Trophoblast cell (in vitro differentiated cells and primary cell): ENCODE measurements at regions not wholly inside any gene's neighbourhood (a gene's known extent, or its start where the extent isn't known, plus 50 kb on each side); places are given as distances from the start of the nearest gene placed in this dataset.
A peak's percentile ranks its signal among the peaks of the same experiment; 100 is the strongest.

ENCODE experiments used
- DNase-seq, 2 donors: peaks; one replicate each; pipeline ENCODE4 v3.0.0-alpha.2; 2016
- H2AFZ ChIP-seq: 2 replicates; pipeline ENCODE4 v1.6.1; 2013; ENCODE audit warnings: low read length, moderate library complexity, mild to moderate bottlenecking; ENCODE audit not compliant: insufficient read depth, poor library complexity
- H2AK5ac ChIP-seq: 2 replicates; pipeline ENCODE4 v1.6.1; 2013; ENCODE audit warnings: mild to moderate bottlenecking, low read length
- H2BK120ac ChIP-seq: 2 replicates; pipeline ENCODE4 v1.6.1; 2013; ENCODE audit warnings: low read length, mild to moderate bottlenecking, moderate library complexity; ENCODE audit not compliant: insufficient read depth, poor library complexity
- H2BK12ac ChIP-seq: 2 replicates; pipeline ENCODE4 v1.6.1; 2013; ENCODE audit warnings: mild to moderate bottlenecking, low read length, moderate library complexity
- H2BK5ac ChIP-seq: 2 replicates; pipeline ENCODE4 v1.6.1; 2013; ENCODE audit warnings: low read length, low read depth, moderate library complexity, mild to moderate bottlenecking; ENCODE audit not compliant: poor library complexity
- H3K14ac ChIP-seq: 2 replicates; pipeline ENCODE4 v1.6.1; 2013; ENCODE audit warnings: mild to moderate bottlenecking, low read length
- H3K18ac ChIP-seq: 2 replicates; pipeline ENCODE4 v1.6.1; 2013; ENCODE audit warnings: mild to moderate bottlenecking, low read length
- H3K23ac ChIP-seq: 2 replicates; pipeline ENCODE4 v1.6.1; 2013; ENCODE audit warnings: low read length
- H3K27ac ChIP-seq: 2 replicates; pipeline ENCODE4 v1.5.1; 2013; ENCODE audit warnings: low read depth, mild to moderate bottlenecking, inconsistent platforms, low read length, moderate library complexity
- H3K27me3 ChIP-seq: 2 replicates; pipeline ENCODE4 v1.6.1; 2013; ENCODE audit warnings: inconsistent platforms, mild to moderate bottlenecking, low read length, moderate library complexity; ENCODE audit not compliant: insufficient read depth
- H3K36me3 ChIP-seq, 2 experiments: 1 replicate in 1 of 2; 2 replicates in 1 of 2; pipeline ENCODE4 v1.6.1; 2013; ENCODE audit warnings: low read length in 2 of 2, mild to moderate bottlenecking in 2 of 2, moderate library complexity in 1 of 2; ENCODE audit not compliant: insufficient read depth in 2 of 2, control insufficient read depth in 1 of 2
- H3K4ac ChIP-seq: 2 replicates; pipeline ENCODE4 v1.6.1; 2013; ENCODE audit warnings: low read depth, mild to moderate bottlenecking, low read length, moderate library complexity
- H3K4me1 ChIP-seq, 2 experiments: 1 replicate in 1 of 2; 2 replicates in 1 of 2; pipeline ENCODE4 v1.6.1; 2013; ENCODE audit warnings: low read length in 2 of 2, mild to moderate bottlenecking in 2 of 2, moderate library complexity in 1 of 2; ENCODE audit not compliant: insufficient read depth in 2 of 2, control insufficient read depth in 1 of 2
- H3K4me2 ChIP-seq: 2 replicates; pipeline ENCODE4 v1.6.1; 2013; ENCODE audit warnings: inconsistent platforms, mild to moderate bottlenecking, low read length, moderate library complexity
- H3K4me3 ChIP-seq: 2 replicates; pipeline ENCODE4 v1.5.1; 2013; ENCODE audit warnings: mild to moderate bottlenecking, low read depth, low read length, inconsistent platforms
- H3K79me1 ChIP-seq: one replicate; pipeline ENCODE4 v1.6.1; 2013; ENCODE audit warnings: low read length
- H3K79me2 ChIP-seq: 2 replicates; pipeline ENCODE4 v1.6.1; 2013; ENCODE audit warnings: low read length, mild to moderate bottlenecking; ENCODE audit not compliant: control insufficient read depth, insufficient read depth, poor library complexity
- H3K9ac ChIP-seq: 2 replicates; pipeline ENCODE4 v1.6.1; 2013; ENCODE audit warnings: mild to moderate bottlenecking, low read length
- H3K9me3 ChIP-seq: 2 replicates; pipeline ENCODE4 v1.6.1; 2013; ENCODE audit warnings: low read depth, mild to moderate bottlenecking, control low read depth, inconsistent platforms, low read length; ENCODE audit not compliant: insufficient read depth
- H4K12ac ChIP-seq: 2 replicates; pipeline ENCODE4 v1.6.1; 2013; ENCODE audit warnings: low read depth, mild to moderate bottlenecking, low read length, moderate library complexity
- H4K8ac ChIP-seq: 2 replicates; pipeline ENCODE4 v1.6.1; 2013; ENCODE audit warnings: low read depth, mild to moderate bottlenecking, low read length, moderate library complexity
- H4K91ac ChIP-seq: one replicate; pipeline ENCODE4 v1.6.1; 2013; ENCODE audit warnings: low read depth, mild to moderate bottlenecking, low read length, moderate library complexity
- WGBS: extraction: QIAGEN DNeasy Blood & Tissue Kit; methylation state at CpG from one replicate; pipeline ENCODE4 v1.1.7; 2013; ENCODE audit warnings: missing lambda C conversion rate; ENCODE audit not compliant: insufficient read length, insufficient coverage; ENCODE audit errors: extremely low coverage; 5-methylcytosine and 5-hydroxymethylcytosine counted together

- Histone ChIP-seq H2AK5ac (no peak overlapping the region), H4K8ac (no peak overlapping the region), H3K4ac (no peak overlapping the region), H4K12ac (no peak overlapping the region), H3K79me2 (no peaks in the 10 kb centered on the region), H2BK5ac (no peak overlapping the region), H3K14ac (no peak overlapping the region), H2BK120ac (no peak overlapping the region), H2AFZ (no peak overlapping the region), H3K4me2 (no peak overlapping the region), H3K18ac (no peak overlapping the region), H3K4me3 (no peak overlapping the region), H3K23ac (no peak overlapping the region), H3K36me3 (no peaks in the 10 kb centered on the region), H2BK12ac (no peak overlapping the region), H3K9ac (no peak overlapping the region), H3K9me3 (no peaks in the 10 kb centered on the region), H3K79me1 (no peaks in the 10 kb centered on the region), H3K27me3 (no peaks in the 10 kb centered on the region), H3K27ac (no peak overlapping the region), H3K4me1 (no peaks in the 10 kb centered on the region), H4K91ac (no peak overlapping the region)
- no CpG with 5 or more reads among the region's 3 CpGs for WGBS
- DNase-seq = no peak
Measured at GRCh38 chr21:21955204-21955603, 957.0 kb downstream of the NCAM2 start.

- no peaks in the 10 kb centered on the region for H3K79me2 ChIP-seq
- no peak overlapping the region for H3K4ac ChIP-seq
- no peak overlapping the region for H3K9ac ChIP-seq
- no peaks in the 10 kb centered on the region for H3K9me3 ChIP-seq
- no peak overlapping the region for H4K8ac ChIP-seq
- H3K23ac ChIP-seq = no peak overlapping the region
- H2BK5ac ChIP-seq = no peak overlapping the region
- no peak overlapping the region for H2AFZ ChIP-seq
- H2AK5ac ChIP-seq = no peak overlapping the region
- no peaks in the 10 kb centered on the region for H3K4me1 ChIP-seq
- no peak overlapping the region for H3K18ac ChIP-seq
- no peak overlapping the region for H2BK12ac ChIP-seq
- no peak overlapping the region for H4K91ac ChIP-seq
- no CpG with 5 or more reads among the region's 1 CpG for WGBS
- no peaks in the 10 kb centered on the region for H3K27me3 ChIP-seq
- no peak overlapping the region for H3K14ac ChIP-seq
- H3K36me3 ChIP-seq = no peaks in the 10 kb centered on the region
- H3K79me1 ChIP-seq = no peaks in the 10 kb centered on the region
- H3K27ac ChIP-seq = no peak overlapping the region
- no peak for DNase-seq
- H2BK120ac ChIP-seq = no peak overlapping the region
- no peak overlapping the region for H3K4me2 ChIP-seq
- no peak overlapping the region for H3K4me3 ChIP-seq
- no peak overlapping the region for H4K12ac ChIP-seq
Measured at GRCh38 chr21:21957490-21957889, 959.3 kb downstream of the NCAM2 start.

- H3K79me1 ChIP-seq = no peaks in the 10 kb centered on the region
- H3K4me1 ChIP-seq = no peaks in the 10 kb centered on the region
- H2BK5ac ChIP-seq = no peak overlapping the region
- no peak overlapping the region for H3K4me3 ChIP-seq
- H3K4ac ChIP-seq = no peak overlapping the region
- no peak overlapping the region for H4K8ac ChIP-seq
- H2AFZ ChIP-seq = no peak overlapping the region
- no peak overlapping the region for H2BK12ac ChIP-seq
- DNase-seq = no peak
- H3K9me3 ChIP-seq = no peaks in the 10 kb centered on the region
- no CpG with 5 or more reads among the region's 1 CpG for WGBS
- no peaks in the 10 kb centered on the region for H3K79me2 ChIP-seq
- no peak overlapping the region for H3K14ac ChIP-seq
- no peaks in the 10 kb centered on the region for H3K36me3 ChIP-seq
- no peak overlapping the region for H4K91ac ChIP-seq
- H4K12ac ChIP-seq = no peak overlapping the region
- no peak overlapping the region for H2AK5ac ChIP-seq
- H3K4me2 ChIP-seq = no peak overlapping the region
- no peak overlapping the region for H3K18ac ChIP-seq
- no peak overlapping the region for H3K9ac ChIP-seq
- no peak overlapping the region for H3K23ac ChIP-seq
- no peaks in the 10 kb centered on the region for H3K27me3 ChIP-seq
- H3K27ac ChIP-seq = no peak overlapping the region
- no peak overlapping the region for H2BK120ac ChIP-seq
Measured at GRCh38 chr21:21963911-21964310, 965.7 kb downstream of the NCAM2 start.

- Histone ChIP-seq H4K91ac (no peak overlapping the region), H3K18ac (no peak overlapping the region), H3K4me3 (no peak overlapping the region), H3K36me3 (no peaks in the 10 kb centered on the region), H4K8ac (no peak overlapping the region), H3K9ac (no peak overlapping the region), H2BK5ac (no peak overlapping the region), H2AK5ac (no peak overlapping the region), H3K14ac (no peak overlapping the region), H3K79me1 (no peaks in the 10 kb centered on the region), H3K27ac (no peak overlapping the region), H3K4me1 (no peaks in the 10 kb centered on the region), H2BK12ac (no peak overlapping the region), H4K12ac (no peak overlapping the region), H3K23ac (no peak overlapping the region), H3K4me2 (no peak overlapping the region), H2BK120ac (no peak overlapping the region), H3K27me3 (no peaks in the 10 kb centered on the region), H3K79me2 (no peaks in the 10 kb centered on the region), H3K4ac (no peak overlapping the region), H2AFZ (no peak overlapping the region), H3K9me3 (no peaks in the 10 kb centered on the region)
- WGBS = no CpG with 5 or more reads among the region's 2 CpGs
- DNase-seq = peak; percentile 49 to 60
Measured at GRCh38 chr21:21968810-21969209, 970.6 kb downstream of the NCAM2 start.
